Esophagus mucosa (tissue), 1 donor: ENCODE measurements at regions not wholly inside any gene's neighbourhood (a gene's known extent, or its start where the extent isn't known, plus 50 kb on each side); places are given as distances from the start of the nearest gene placed in this dataset.
"Not testable (repeated sequence)": the region's sequence is repeated elsewhere in the genome, so short reads cannot be mapped to it uniquely, and the experiment has no call there.

Experiments used
- ATAC-seq: fragments of 200-7000 bp; cut with Tn5 transposase; one replicate; pipeline ENCODE4 v1.9.1; 2020
- donor health status: DM: yes; HTN: yes; CAD: no.

DNA sequence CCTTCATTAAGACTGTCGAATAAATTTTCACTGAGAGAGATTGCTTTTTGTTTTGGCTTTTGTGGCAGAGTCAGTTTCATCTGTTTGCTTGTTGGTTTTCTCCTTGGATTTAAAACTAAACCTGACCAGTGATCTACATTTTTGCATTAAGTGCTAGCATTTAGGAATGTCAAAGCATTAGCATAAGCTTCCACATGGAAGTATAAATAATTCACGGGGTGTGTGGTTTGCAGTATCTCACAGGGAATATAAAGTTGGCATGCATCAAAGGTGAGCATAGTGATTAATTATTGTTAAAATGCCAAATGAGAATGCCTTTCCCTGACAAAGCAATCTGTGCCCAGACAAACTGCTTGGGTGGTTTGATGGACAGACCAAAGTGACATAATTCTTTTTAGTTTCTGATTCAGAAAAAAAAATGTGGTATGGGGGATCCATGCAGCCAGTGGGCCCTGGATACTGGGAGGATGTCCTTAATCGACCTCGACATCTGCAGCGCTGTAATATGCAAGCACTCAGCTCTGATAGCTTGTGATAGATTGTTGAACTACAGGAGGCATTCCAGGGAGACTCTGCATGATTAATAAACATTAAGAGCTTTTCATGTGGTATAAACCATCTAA is 339.3 kb upstream of the POM121L12 start:
- no peak for ATAC-seq

DNA sequence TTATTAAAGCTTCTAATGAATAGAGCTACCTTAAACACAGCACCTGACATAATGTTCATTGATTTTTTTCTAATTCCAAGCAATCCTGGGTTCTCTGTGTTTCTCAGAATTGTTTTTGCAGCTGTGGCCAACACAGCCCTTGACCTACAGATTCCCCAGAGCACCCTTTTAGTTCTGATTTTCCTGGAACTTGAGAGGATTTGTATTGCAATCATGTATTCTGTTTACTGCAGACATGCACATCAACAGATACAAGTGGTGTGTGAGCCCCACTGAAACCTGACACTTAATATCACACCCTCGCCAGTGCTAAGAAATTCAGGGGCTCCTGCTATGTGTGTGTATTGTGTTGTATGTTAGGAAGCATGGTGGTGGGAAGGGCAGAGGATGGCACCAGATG is 344.2 kb upstream of the POM121L12 start:
- ATAC-seq = no peak

DNA sequence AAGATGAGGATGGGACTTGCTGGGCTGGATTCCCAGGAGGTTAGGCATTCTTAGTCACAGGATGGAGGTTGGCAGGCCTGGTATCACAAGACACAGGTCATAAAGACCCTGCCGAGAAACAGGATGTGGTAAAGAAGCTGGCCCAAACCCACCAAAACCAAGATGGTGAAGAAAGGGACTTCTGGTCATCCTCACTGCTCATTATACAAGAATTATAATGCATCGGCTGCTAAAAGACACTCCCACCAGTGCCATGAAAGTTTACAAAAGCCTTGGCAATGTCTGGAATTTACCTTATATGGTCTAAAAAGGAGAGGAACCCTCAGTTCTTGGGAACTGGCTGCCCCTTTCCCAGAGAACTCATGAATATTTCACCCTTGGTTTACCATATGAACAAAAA is 345.5 kb upstream of the POM121L12 start:
- ATAC-seq = no peak

DNA sequence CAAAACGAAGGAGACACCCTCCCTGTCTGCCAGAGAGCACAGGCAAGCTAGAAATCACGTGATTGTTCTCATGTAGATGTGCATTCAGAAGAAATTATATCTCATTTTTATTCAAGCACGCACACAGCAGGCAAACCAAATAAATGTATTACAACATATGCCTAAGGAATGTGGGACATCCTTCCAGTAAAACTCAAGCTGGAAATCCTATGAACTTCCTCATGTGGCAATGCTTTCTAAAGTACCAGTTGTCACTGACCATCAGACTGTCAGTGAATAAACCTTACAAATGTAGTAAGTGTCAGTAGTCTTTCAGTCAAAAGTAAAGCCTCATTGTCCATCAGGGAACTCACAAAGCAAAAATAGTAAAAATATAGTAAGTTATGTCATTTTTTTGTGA is 350.1 kb upstream of the POM121L12 start:
- no peak for ATAC-seq

DNA sequence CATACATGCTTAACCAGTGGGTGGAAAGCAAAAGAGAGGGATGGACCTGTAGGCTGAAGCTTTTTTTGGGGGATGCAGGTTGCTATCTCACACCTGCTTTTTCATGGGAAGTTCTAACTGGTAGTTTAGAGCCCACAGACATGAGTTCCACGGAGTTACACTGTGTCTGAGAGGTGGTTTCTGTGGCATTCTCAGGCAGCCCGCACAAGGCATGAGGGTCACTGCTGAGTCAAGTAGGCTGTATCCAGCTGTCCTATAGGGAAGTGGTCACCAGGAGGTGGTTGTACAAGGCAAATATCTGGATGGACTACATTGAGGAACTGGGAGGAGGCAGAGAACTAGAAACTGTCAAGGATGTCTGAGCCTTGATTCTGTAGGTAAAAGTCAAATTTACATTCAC is 351.0 kb upstream of the POM121L12 start:
- ATAC-seq = no peak

DNA sequence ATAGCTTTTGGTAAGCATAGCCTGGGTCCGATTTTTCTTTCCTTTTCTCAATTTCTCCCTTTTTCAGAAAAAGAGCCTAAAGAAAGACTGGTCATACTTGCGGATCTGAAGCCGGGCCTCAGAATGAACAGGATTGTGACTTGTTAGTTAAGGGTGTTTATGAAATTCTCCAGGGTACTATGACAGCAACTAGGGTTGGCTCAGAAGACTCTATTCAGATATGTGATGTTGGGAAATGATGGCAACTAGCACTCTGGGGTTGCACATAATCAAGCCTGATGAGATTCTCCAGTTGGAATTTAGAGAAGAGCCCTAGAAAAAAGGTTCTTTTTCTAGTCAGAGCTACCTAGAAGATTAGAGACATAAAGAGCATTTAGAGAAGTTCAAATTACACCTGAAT is 352.4 kb upstream of the POM121L12 start:
- no peak for ATAC-seq

DNA sequence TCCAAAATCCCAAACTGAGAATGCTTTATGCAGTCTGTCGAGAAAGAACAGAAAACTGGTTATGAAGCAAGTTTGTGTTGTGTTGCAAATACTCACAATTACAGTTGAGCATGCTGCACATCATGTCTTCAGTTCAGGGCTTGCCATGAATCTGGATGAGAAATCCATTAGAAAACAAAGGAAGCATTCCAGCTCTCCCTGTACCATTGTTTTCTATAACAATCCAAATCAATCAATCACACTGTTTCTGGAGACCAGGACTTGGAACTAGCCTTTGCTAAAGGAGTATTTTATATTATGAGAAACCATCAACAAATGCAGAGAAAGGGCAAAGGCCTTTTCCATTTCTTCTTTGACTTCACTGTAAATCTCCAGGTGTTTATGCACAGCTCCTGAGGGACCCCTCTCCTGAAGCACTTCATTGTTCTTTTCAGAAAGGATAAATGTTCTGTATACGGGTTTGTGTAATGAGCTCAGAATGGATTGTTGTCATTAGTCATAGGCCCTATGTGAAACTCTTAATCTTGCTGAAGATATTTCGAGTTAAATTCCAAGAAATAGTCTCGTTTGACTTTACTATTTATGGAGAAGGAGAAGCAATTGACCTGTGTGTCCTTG is 364.7 kb upstream of the POM121L12 start:
- ATAC-seq = no peak

DNA sequence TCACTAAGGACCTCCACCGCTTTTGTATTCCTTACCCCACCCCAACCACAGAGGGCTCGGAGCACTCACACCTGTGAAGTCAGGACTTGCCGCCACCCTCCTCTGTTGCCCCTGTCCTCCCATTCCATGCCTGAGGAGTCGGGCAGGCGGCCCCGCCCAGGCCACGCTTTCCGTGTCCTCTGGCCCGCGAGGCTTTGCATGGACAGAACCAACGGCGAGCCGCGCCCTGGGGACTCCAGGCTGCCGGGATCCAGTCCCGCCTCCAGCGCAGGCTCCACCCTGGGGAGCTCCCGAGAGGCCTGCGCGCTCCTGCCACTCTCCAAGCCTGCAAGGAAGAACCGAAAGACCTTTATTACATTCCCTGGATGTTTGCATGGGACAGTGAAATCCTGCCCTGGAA is 366.4 kb upstream of the POM121L12 start:
- no peak for ATAC-seq

DNA sequence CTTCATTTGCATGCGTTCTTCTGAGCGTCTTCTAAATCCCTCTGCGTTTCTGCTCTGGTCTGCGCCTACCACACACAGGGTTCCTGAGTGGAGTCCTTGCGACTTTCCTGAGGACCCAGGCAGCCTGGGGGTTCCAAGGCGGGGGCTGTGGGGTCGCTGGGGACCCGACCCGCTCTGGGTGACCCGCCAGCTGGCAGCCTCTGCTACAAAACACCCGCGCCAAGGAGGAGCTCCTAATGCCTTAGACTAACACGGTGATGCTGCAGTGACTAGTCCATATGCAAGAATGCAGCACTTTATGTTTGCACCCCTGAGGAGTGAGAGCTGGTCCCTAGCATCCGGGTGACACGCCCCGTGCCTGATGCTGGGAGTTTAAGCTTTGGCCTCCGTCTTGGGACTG is 367.0 kb upstream of the POM121L12 start:
- no peak for ATAC-seq

DNA sequence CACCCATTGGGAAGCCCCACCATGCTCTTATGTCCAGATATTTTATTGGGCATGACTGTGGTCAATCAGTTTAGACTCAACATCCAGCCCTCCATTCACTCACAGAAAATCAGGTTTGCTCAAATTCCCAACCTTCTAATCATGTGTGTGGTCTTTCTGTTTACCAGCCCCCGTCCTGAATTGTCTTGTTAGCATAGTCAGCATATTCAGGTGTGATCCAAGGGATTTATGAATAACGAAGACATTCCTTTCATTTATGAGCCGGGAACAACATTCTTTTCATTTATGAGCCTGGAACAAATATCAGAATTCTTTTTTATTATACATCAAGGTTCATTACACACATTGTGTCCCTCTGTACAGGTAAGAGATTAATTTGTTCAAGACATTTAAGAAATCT is 376.3 kb upstream of the POM121L12 start:
- no peak for ATAC-seq

DNA sequence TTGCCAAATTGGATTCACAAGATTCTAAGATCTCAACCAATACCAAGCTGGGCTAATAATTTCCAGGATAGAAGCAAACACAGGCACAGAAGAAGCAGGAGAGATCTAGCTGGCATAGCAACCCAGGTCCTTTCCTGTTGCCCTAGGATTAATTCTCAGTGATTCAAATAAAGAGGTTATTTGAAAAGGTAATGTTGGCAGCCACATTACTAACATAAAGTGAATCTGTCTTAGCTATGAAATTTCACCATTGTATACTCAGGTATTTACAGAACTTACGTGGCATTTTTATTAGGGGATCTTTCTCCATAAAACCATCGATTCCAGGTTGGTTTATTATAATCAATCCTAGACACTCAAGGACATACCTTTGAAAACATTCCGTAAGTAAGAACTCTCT is 379.3 kb upstream of the POM121L12 start:
- ATAC-seq = no peak

DNA sequence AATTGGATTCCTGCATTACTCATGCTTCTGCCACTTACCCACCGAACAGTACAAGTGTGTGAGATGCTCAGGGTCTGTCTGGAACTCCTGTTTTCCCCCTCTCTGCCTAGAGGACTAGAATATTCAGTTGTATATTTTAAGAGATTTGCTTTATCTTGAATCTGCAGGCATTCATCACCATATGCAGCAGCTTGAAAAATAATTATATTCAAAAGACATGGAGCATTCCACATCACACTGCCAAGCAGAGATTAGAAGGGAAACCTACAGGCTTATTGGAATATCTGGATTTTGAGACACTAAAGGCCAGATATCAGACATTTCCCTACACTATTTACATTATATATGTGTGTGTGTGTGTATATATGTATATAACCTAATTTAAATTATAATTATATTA is 382.8 kb upstream of the POM121L12 start:
- no peak for ATAC-seq

DNA sequence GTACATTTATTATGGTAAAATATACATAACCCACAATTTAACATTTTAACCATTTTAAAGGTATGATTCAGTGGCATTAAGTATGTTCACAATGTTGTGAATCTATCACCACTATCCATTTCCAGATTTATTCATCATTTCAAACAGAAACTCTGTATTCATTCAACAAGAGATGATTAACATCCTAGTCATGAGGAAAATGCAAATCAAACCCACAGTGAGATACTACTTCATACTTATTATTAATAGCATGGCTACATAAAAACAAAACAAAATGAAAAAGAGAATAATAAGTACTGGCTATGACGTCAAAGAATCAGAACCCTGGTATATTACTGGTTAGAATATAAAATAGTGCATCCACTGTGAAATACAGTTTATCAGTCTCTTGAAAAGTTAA is 386.6 kb upstream of the POM121L12 start:
- no peak for ATAC-seq

DNA sequence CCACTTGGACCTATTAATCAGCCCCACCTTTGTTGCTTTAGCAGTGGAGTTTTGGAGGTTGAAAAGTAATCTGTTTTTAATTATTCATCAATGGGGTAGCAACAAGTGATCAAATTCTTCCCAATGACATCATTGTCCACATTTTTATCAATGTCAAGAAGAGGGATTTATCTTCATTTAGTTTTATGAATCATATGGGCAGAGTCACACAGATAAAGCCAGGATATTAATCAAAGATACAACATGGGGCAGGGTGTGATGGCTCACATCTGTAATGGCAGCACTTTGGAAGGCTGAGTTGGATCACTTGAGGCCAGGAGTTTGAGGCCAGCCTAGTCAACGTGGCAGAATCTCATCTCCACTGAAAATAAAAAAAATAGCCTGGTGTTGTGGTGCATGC is 388.4 kb upstream of the POM121L12 start:
- no peak for ATAC-seq

DNA sequence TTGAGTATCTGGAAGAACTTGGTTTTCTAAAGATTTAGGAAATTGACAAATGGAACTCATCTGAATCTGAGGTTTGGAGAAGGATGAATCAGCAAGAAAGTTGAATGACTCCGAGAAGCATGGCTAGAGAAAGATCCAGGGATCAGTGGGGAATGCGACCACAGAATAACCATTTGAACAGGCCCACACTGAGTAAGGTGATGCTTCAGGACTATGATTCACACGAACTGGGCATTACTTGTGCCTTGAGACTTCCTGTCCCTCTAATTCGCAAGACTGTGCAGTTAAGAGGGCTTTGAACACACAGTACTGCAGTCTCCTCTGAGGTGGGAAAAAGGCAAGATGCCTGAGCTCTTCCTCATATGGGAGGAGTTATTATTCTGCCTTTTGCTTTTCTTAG is 395.5 kb upstream of the POM121L12 start:
- no peak for ATAC-seq

DNA sequence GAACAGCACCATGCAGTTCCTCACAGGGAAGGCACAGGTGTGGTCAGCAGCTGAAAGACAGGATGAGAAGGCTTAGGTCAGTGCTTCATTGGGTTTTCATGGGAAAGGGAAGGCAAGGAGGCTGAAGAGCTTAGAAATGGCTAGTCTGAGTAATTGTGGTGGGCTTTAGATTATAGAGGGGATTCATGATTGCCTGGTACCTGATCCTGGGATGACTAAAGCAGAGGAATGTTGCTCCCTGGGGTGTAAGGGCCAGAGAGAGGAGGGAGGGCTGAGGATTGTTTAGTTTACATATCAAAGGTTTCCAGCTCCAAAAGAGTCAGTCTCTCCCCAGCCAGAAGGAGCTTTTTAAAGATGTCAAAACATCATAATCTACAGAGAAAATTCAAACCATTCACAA is 396.3 kb upstream of the POM121L12 start:
- no peak for ATAC-seq

DNA sequence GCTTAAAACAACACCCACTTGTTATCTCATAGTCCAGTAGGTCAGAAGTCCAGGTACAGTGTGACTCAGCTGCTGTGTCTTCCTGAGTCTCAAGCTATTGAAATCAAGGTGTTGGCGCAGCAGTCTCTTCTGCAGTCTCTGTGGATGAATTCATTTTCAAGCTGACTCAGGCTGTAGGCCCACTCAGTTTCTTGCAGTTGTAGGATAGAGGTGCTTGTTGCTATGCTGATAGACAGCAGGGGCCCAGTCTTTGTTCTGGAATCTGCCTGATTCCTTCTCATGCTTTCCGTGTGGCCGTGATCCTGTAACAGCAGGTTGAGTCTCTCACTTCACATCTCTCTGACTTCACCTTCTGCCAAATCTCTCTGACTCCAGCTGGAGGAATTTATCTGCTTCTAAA is 400.4 kb upstream of the POM121L12 start:
- no peak for ATAC-seq

DNA sequence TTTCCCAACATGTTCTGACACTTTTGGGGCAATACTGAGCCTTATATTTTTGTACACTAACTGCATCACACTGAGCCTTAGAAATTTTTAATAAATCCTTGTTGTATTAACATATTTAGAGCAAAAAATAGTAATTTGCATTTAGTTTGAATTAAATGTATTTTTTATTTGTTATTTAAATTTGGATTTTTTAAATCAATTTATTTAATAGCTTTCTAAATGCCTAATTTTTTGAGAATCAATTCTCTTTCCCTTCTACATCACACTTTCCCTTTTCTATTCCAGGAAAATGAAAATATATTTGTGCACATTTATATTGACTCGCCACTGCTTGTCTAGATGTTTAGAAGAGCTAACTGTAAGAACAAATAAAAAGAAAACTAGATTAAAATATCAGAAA is 414.6 kb upstream of the POM121L12 start:
- no peak for ATAC-seq

DNA sequence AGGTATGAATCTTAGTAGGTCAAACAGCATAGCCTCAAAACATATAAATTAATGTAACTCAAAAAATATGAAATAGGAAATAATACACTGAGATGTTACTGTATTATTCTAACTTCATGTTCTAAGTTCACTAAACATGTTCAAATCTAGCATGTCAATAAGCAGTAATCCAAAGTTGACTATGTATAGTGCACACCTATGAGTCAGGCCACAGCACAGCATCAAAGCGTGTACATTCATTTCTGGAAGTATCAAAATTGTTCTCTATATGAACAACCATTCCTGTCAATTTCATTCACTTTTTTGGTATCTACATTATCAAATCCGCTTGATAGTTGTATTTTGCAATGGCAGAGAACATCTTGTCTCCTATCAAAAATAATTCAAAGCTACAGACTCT is 418.9 kb upstream of the POM121L12 start:
- no peak for ATAC-seq

DNA sequence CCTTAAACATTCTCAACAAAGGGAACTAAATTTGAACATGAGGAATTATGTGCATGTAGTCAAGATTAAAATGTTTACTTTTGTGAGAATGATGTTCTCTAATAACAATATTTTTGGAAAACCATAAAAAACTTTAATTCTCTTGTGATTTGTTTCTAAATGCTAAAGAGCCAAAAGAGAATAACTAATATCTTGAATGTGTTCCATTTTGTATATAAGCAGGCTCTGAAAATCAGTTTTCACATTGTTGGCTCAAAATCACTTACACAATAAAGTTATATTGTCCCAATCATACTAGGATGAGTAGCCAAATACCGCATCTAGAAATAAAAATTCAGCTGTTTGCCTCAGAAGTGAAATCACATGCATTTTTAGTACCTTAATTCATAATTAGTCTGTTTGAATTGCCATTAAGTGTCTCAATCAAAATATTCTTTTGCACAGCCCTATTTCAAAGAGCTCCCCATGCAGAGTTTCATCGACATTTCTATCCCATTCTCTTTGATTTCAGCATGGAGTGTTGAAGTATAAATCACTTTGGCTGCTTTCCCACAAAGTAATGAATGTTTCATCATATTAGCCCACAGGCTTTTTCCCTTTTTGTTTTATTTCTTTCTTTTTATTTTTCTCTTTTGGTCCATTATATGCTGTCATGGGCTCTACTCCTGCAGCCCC is 420.3 kb upstream of the POM121L12 start:
- ATAC-seq = no peak

DNA sequence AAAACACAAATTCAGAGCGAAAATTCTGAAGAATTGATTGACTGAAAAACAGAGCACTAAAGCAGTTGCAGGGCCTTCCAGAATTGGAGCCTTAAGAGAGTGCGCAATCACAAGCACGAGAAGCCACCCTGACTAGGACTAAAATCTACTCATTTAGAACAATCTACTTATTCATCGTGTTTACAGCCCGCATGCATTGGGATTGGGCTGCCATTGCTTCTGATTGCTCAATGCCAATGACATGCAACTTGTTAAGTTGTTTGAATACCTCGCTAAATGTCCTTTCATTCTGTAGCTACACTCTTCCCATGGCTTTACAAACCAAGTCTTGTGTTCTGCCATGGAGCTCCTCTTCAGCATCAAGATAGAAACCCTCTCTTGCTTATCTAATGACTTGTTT is 425.9 kb upstream of the POM121L12 start:
- ATAC-seq = no peak

DNA sequence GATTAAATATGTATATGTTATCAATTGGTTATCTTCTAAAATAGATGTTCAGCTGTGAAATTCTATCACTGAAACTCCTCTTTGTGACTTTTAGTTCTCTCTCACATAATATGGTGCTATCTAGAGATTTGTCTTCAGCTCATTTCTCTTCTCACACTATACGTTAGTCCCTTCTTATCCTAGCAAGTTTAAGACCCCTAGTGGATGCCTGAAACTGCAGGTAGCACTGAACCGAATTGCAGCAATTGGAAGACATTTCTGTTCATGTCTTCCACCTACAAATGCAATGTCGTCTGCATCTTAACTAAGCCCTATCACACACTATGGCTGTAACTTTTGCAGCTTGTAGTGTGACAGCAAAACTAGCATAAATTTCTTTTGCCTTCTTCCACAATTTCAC is 442.7 kb upstream of the POM121L12 start:
- no peak for ATAC-seq

DNA sequence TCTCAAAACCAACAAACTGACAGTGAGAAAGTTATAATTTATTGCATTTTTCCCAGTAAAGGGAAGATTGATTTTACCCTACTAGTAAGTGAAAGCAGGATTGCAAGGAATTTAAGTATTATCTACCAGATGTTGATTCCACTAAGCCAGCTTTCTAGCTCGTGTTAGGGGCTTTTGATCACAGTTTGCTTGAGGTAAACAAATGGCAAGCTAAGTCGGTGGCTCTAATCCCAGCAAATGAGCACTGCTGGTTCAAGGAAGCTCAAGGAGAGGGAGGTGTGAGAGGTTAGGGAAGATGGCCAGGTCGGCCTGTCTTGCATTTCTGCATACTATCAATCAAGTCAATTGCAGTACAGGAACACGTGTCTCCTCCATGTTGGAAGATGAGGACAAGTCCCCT is 448.7 kb upstream of the POM121L12 start:
- no peak for ATAC-seq

DNA sequence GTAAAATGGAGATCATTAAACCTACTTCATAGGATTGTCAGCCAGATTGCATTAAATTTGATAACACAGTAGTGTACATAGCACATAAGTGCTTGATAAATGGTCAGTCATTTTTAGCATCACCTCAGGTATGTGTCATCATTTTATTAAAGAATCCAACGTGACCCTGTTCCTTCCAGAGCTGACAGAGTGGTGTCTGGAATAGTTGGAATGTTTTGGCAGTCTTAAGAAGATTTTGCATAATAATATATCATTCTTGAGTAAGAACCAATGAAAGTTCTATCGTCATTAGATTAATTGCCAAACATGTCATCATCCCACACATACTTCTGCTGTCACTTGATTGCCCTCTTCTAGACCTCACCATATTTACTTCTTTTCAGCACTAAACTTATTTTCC is 451.4 kb upstream of the POM121L12 start:
- ATAC-seq = no peak

DNA sequence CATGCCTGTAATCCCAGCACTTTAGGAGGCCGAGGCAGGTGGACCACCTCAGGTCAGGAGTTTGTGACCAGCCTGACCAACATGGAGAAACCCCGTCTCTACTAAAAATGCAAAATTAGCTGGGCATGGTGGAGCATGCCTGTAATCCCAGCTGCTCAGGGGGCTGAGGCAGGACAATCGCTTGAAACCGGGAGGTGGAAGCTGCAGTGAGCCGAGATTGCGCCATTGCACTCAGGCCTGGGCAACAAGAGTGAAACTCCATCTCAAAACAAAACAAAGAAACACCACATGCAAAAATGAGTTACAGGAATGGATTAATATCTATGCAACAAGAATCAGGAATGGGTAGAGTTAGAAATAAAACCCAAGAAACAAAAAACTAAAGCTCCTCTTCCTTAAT is 462.3 kb upstream of the POM121L12 start:
- not testable (repeated sequence) for ATAC-seq
